ENCODE measurements at regions not wholly inside any gene's neighbourhood (a gene's known extent, or its start where the extent isn't known, plus 50 kb on each side); places are given as distances from the start of the nearest gene placed in this dataset.
A peak's percentile ranks its signal among the peaks of the same experiment; 100 is the strongest.

DNA sequence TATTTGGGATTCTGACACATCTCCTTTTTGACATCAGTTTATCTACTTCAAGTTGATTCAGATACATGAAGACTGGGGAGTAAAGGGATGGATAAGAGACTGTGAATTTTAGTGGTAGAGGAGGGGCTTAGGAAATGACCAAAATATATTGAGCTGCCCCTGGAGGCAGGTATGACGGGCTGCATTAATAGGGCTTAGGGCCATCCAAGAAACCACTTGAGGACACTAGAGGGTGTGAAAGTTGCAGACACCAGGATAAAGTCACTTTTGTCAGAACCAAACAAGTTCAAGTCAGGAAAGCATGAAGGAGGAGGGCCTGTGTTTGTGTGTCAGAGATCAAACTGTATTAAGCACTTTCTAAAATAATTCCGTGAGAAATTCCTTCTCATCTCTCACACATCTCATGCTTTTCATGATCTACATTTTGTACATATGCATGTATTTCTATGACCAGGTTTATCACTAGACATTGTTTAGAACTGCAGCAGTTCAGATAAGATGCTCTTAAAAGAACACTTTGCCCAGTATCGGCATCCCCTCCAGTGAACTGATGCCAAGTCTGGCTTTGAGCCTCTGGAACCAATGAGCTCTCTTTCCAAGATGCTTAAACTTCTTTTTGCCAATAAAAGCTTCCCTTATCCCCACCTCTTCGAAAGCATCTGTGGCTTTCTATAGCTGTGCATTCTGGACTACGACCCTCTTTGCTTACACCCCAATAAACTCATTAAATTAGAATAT is 136.9 kb downstream of the SLC38A1 start:
- no peak for DNase-seq (ENCODE audit: low read depth, low spot score)
- in situ Hi-C loops (cut with HindIII; ENCODE audit: low pct_unique_long_range_greater_than_20kb, low sequenced_read_pairs): no loop called here

DNA sequence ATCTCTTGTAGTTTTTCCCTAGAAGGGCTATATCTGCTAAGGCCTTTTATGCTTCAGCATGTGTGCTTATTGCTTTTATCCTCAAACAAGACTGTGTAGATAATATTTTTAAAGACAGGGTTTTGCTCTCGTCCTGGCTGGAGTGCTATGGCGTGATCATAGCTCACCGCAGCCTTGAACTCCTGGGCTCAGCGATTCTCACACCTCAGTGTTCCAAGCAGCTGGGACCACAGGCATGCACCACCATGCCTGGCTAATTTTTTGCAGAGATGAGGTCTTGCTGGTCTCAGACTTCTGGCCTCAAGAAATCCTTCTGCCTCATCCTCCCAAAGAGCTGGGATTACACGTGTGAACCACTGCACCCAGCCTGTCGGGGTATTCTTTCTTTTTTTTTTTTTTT is 137.3 kb upstream of the SCAF11 start:
- no peak for DNase-seq (ENCODE audit: low read depth, low spot score)
- in situ Hi-C loops (cut with HindIII; ENCODE audit: low pct_unique_long_range_greater_than_20kb, low sequenced_read_pairs): no loop called here

DNA sequence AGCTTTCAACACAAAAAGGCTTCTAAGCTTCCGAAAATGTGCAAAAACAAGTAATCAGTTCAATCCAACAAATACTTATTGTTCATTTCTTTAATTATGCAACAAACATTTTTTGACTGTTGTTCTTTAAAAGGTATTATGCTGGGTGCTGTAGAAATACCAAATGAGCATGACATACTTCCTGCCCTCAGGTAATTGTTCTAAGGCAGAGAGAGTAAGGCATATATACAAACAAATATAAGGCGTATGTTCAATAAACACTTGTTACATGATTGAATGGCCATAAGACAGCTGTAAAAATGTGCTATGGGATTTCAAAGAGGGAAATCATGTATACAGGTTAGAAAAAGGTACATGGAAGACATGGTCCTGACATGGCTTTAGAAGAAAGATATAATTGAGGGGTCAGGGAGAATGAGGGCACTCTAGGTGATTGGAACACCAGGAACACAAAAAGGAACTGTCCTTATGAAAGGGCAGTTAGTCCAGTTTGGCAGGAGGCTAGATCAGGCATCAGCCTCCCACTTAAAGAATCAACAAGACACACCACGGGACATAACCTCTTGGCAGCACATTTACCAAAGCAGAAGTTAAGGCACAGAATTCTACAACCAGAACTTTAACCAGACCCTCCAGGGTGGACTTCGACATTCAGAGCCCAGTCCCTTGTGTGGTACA is 135.8 kb upstream of the SCAF11 start:
- in situ Hi-C loops (cut with HindIII; ENCODE audit: low pct_unique_long_range_greater_than_20kb, low sequenced_read_pairs): no loop called here
- DNase-seq (ENCODE audit: low read depth, low spot score): no peak

DNA sequence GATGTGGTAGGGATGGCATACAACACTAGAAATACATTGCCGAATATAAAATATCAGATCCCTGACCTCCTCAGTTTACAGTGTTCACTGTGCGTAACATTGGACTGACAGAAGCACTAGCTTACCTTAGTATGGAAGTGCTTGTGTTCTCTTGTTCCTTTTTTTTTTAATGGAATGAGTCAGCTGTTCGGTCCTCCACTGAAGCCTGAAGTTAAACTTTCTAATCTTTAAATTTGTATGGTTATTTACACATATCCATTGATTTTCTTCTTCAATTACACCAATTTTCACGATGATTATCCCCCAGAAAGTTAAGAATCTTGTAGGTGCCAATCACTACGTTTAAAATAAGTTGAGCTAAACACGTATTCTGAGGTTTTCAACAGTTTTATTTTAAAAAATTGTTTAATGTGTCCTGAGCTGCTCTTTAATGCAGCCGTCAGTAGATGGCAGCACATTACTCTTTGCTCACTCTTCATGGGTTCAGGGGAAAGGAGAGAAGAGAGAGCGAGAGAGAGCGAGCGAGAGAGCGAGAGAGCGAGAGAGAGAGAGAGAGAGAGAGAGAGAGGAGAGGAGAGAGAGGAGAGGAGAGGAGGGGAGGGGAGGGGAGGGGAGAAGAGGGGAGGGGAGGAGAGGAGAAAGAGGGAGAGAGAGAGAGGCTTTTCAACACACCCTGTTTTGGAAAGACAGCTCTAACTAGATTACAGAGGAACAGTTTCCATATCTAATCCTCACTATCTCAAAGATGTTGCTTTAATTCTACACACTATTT is 134.7 kb upstream of the SCAF11 start:
- in situ Hi-C loops (cut with HindIII; ENCODE audit: low pct_unique_long_range_greater_than_20kb, low sequenced_read_pairs): no loop called here
- peak; percentile 84 for DNase-seq (ENCODE audit: low read depth, low spot score)

DNA sequence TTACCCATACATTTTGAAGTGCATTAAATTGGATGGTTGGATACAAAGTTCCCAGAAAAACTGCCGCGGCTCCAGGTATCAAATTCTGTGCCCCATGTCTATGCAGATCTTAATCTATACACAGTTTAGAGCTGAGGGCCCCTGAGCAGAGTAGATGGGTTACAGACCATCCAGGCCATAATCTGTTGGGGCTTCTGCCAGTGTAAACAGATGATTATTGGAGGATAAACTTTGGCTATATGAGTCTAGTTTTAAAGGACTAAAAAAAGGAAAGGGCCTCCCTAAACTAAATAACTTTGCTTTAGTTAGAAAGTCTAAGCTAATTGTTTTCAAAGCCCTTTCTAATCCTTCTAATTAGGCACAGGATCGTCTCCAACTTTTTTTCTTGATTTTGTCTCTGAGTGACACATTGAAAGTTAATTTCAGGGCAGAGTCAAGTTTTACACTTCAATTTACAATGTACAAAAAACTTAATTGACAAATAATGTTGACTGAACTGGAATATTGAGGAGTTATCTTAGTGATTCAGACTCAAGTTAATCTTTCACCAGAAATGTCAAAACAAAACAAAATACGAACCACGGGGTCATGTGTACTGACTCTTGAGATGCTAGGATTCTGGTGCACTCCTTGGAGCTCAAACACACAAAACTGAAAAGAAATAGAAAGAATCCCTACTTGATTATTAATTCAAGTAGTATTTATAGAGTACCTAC is 133.9 kb upstream of the SCAF11 start:
- DNase-seq (ENCODE audit: low read depth, low spot score): no peak
- in situ Hi-C loops (cut with HindIII; ENCODE audit: low pct_unique_long_range_greater_than_20kb, low sequenced_read_pairs): no loop called here

DNA sequence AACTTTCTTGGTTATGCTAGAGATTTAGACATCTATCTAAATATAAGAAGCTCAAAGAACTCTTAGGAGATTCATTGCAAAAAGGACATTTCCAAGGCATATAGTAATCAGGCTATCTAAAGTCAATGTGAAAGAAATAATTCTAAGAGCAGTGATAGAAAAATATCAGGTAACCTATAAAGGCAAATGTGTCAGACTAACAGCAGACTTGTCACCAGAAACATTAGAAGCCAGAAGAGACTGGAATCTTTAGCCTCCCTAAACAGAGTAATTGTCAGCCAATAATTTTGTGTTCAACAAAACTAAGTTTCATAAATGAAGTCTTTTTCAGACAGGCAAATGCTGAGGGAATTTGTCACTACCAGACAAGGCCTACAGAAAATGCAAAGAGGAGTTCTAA is 122.0 kb upstream of the SCAF11 start:
- in situ Hi-C loops (cut with HindIII; ENCODE audit: low pct_unique_long_range_greater_than_20kb, low sequenced_read_pairs): no loop called here
- no peak for DNase-seq (ENCODE audit: low read depth, low spot score)

DNA sequence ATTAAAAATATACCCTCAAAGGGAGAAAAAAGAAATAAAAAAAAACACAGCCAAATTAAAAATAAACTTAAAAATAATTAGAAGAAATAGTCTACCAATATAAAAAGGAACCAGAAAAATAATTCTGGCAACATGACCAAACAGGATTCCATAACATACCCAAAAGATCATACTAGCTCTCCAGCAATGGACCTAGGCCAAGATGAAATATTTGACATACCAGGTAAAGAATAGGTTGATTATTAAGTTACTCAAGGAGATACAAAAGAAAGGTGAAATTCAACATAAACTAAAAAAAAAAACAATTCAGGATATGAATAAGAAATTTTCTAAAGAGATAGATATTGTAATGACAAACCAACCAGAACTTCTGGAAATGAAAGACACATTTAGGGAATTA is 121.3 kb upstream of the SCAF11 start:
- in situ Hi-C loops (cut with HindIII; ENCODE audit: low pct_unique_long_range_greater_than_20kb, low sequenced_read_pairs): no loop called here
- DNase-seq (ENCODE audit: low read depth, low spot score): no peak

DNA sequence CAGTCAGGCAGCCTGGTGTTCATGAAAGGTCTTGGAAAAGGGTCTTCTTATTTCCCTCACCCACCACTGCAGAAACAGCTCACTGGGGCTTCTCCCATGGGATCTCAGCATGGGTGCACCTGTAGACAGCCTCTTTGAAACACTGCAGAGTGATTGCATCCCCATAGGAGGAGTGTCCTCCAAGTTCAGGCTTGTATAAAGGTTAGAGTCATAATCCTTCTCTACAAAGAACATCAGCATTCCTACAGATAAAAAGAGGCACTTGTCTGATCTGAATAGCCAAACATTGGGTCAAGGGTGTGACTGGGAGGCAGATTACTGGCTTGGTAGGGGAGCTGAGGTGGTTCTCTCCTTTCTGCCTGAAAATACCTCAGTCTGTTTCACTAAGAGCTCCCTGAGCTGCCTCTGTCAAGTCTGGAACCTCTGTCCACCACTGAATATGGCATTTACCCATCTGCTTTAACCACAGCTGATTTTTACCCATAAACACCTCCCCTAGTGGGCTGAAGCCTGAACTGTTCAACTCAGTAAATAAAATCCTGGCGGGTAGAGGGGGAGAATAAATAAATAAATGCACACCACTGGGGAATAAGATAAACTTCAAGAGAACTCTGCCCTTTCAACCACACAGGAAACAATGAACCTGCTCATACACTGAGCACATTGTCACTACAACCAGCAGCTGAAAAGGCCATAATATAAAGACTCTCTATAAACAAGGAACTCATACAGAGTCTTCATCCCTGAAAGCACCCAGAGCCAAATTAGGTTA is 120.7 kb upstream of the SCAF11 start:
- in situ Hi-C loops (cut with HindIII; ENCODE audit: low pct_unique_long_range_greater_than_20kb, low sequenced_read_pairs): no loop called here
- peak; percentile 83 for DNase-seq (ENCODE audit: low read depth, low spot score)

DNA sequence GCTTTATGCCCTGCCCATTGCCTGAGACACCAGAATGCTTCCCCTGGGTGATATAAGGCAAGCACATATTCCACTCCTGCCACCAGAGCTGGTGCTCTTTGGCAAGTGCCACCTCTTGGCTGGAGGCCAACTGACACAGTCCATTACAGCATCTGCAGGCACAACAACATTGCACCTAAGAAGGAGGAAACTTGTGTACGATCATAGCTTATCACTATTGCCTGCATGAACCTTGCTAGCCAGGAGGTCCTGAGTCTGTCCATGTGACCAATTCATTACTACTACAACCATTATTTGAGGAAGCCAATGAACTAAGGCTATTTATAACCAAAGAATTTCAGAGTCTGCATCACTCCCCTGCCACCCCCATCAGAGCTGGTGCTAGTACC is 119.8 kb upstream of the SCAF11 start:
- DNase-seq (ENCODE audit: low read depth, low spot score): no peak
- in situ Hi-C loops (cut with HindIII; ENCODE audit: low pct_unique_long_range_greater_than_20kb, low sequenced_read_pairs): no loop called here

DNA sequence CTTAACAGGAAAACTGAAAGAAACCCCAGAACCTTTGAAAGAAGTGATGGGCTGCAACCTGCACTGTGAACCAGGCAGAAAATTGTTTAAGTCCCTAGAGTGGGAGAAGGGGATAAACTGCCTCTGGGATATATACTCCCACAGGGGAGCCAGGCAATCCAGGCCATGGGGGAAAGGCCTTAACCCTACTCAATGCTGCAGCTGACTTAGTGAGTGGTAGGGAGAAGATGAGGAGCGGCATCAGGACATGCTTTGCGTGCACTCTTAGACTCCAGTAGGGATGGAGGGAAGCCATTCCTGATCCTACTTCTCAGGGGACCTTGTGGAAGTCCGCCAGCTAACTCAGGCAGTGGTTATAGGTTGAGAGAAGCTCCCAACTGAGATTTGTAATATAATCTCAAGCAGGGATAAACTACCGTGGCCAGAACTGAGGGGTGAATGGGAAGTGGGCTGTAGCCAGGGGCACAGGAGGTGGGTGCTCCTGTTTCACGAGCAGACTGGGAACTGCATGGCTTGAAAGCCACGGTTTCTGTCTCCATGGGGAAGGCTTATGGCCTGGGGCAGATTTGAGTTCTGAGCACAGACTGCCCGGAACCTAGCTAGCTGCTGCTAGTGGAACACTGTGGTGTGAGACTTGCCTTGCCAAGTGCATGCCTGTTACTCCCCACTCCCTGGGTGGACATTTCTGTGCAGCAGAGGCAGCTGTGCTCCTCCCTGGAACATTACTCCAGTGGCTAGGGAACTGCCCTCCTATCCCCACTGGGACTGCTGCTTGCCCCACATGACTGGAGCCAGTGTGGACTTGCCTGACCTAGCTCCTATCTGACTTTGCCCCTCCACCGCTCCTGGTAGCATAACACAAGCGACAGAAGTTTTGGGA is 119.2 kb upstream of the SCAF11 start:
- in situ Hi-C loops (cut with HindIII; ENCODE audit: low pct_unique_long_range_greater_than_20kb, low sequenced_read_pairs): no loop called here
- no peak for DNase-seq (ENCODE audit: low read depth, low spot score)

DNA sequence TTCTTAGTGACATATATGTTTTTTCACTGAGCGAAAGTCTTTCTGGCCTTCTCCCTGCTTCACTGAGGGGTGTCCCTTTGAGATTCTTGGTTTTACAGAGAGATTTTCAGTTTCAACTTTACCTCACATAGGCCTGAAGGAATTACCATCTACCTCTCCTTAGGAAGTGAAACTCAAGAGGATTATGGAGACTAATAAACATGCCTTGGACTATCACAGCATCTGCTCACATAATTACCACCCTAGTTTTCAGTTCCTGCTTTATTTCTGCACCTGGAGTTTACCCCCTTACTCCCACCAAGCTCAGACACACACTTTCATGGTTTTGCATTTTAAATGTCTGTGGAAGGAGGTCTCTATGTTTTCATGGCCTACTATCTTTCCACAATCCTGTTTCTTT is 118.3 kb upstream of the SCAF11 start:
- in situ Hi-C loops (cut with HindIII; ENCODE audit: low pct_unique_long_range_greater_than_20kb, low sequenced_read_pairs): no loop called here
- no peak for DNase-seq (ENCODE audit: low read depth, low spot score)

DNA sequence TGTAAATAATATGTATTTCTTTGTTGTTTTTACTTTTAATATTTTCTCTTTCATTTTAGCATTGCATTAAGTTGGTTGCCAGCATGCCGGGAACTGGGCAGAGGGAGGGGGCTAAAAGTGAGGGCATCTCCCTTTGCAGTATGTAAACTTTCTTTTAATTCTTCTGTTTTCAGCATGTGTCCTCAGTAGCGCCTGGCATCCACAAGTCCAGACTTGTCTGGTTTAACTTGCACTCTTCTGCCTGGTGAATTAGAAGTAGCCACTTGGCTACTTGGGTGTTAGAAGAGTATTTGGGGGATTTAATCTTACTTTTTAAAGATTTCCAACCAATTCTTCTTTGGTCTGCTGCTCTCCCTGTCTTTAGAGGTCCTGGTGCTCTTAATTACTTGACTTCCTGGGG is 117.2 kb upstream of the SCAF11 start:
- no peak for DNase-seq (ENCODE audit: low read depth, low spot score)
- in situ Hi-C loops (cut with HindIII; ENCODE audit: low pct_unique_long_range_greater_than_20kb, low sequenced_read_pairs): no loop called here

DNA sequence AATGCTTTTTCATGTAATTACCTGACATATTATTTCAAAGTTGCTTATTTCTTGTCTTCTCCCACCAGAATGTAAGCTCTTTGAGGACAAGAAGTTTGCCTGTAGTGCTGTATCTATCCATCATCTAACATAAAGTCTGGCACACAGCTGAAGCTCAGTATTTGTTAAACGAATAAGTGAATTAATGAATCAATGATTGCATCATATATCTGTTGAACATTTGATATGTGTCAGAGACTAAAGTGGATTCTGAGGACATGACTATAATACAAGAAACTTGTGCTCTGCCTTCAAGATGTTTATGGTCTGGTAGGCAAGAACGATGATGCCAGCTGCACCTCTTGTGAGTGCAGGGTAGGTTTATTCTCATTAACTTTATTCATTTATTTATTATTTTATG is 115.4 kb upstream of the SCAF11 start:
- no peak for DNase-seq (ENCODE audit: low read depth, low spot score)
- in situ Hi-C loops (cut with HindIII; ENCODE audit: low pct_unique_long_range_greater_than_20kb, low sequenced_read_pairs): no loop called here

DNA sequence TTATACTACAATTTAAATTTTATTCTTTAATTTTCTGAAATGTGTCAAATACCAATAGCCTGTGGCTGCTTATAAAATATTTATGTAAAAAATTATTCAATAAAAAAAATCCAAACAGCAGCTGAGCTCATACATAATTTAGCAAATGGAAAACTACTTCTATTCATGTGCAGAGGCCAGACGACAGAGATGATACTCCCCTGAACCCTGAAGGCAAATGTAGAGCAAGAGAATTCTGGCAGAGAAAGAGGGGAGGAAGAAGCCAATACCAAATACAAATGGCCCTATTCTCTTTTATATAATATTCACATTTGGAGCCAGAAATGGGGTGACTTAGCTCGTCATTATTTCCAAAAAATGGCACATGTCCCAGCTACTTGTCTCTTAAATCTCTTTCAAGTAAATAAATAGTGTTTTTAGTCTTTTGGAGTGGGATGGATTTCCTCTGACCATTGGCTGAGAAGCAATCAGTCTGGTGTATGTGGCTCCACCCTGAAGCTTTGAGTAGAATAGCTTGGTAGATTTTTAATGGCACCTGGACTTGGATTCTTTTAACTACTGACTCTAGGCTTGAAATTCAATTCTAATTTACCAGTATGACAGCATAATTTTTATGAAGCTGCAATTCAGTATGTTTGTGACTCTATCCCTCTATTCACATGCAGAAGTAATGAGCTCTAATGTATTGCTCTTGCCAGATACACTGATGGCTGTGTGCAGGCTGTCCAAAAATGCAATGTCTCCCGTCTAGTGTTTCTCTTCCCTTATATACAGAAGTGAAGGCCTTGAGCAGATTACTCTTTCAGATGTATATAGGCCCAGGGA is 113.4 kb upstream of the SCAF11 start:
- DNase-seq (ENCODE audit: low read depth, low spot score): no peak
- in situ Hi-C loops (cut with HindIII; ENCODE audit: low pct_unique_long_range_greater_than_20kb, low sequenced_read_pairs): no loop called here

DNA sequence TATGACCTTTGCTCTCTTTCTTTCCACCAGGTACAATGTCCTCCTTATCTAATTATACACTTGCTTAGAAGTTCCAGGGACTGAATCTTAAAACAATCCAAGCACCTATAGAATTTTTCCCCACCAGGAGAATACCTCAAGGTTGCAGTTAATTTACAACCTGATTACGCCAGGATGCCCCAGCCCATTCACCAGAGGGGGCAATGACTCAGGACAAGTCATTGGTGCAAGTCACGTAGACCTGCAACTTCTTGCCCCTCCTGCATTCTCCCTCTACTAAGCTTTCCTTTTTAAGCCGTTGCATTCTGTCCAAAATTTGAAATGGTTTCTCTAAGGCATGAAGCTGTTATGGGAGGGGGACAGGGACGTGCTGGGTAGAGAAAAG is 111.1 kb upstream of the SCAF11 start:
- DNase-seq (ENCODE audit: low read depth, low spot score): no peak
- in situ Hi-C loops (cut with HindIII; ENCODE audit: low pct_unique_long_range_greater_than_20kb, low sequenced_read_pairs): no loop called here

All from SK-MEL-5 (cell line).